Right cardiac atrium (tissue), 5 donors: ENCODE measurements at regions not wholly inside any gene's neighbourhood (a gene's known extent, or its start where the extent isn't known, plus 50 kb on each side); places are given as distances from the start of the nearest gene placed in this dataset.

Experiments
- ATAC-seq, 2 donors: fragments of 200-7000 bp; cut with Tn5 transposase; one replicate each; pipeline versions ENCODE4 v1.8.0 to v1.9.1; 2020; ENCODE audit warnings: moderate library complexity in 2 of 2, mild to moderate bottlenecking in 1 of 2
- DNase-seq, 3 donors: peaks; one replicate each; pipeline ENCODE4 v3.0.0-alpha.2; 2020
- H3K27ac ChIP-seq: one replicate; pipeline ENCODE4 v1.5.1; 2013; ENCODE audit warnings: mild to moderate bottlenecking, low read length, control low read depth, moderate library complexity
- H3K27me3 ChIP-seq: one replicate; pipeline ENCODE4 v1.6.1; 2013; ENCODE audit not compliant: control insufficient read depth, insufficient read depth
- H3K4me1 ChIP-seq: one replicate; pipeline ENCODE4 v1.6.1; 2013; ENCODE audit warnings: low read length; ENCODE audit not compliant: control insufficient read depth, insufficient read depth
- H3K4me3 ChIP-seq: one replicate; pipeline ENCODE4 v1.5.1; 2013; ENCODE audit warnings: low read length, control low read depth
- H3K9me3 ChIP-seq: one replicate; pipeline ENCODE4 v1.6.1; 2013; ENCODE audit warnings: low read length; ENCODE audit not compliant: control insufficient read depth
- whole genome bisulfite sequencing: extraction: QIAGEN DNeasy Blood & Tissue Kit; methylation state at CpG from one replicate; pipeline ENCODE4 v1.1.7; 2013; 5-methylcytosine and 5-hydroxymethylcytosine counted together
- intact Hi-C, 4 donors: fragments of 100-400 bp; cut with DNase I; formaldehyde crosslinking; loops; one replicate each; pipeline versions ENCODE4 v1.11.0 to v1.14.0; 2022 to 2023
- donor health status: healthy with polysubstance abuse.
- donor health status: DM: no; HTN: yes; CAD: no.
- donor health status: DM: no; HTN: no; CAD: no.
- donor health status: DM: no; HTN: yes; CAD: no; lungs with severe emphysema.
- donor health status: DM: yes; HTN: yes; CAD: no.

GRCh38 chr3:98962189-98962930 lies 60.9 kb upstream of the DCBLD2 start:
- WGBS = 90% methylated on average over 4 of the region's 4 CpGs
- Histone ChIP-seq H3K4me3 (no peak overlapping the region), H3K4me1 (no peaks in the 10 kb centered on the region), H3K27me3 (no peaks in the 10 kb centered on the region), H3K27ac (no peak overlapping the region), H3K9me3 (no peaks in the 10 kb centered on the region)
- intact Hi-C loops = no loop called here
- no peak for ATAC-seq
- no peak for DNase-seq

- H3K27ac ChIP-seq = no peak overlapping the region
- intact Hi-C loops = no loop called here
- ATAC-seq (no peak), DNase-seq (no peak)
- no peaks in the 10 kb centered on the region for H3K9me3 ChIP-seq
- H3K27me3 ChIP-seq = no peaks in the 10 kb centered on the region
- no peak overlapping the region for H3K4me3 ChIP-seq
- WGBS = 71% methylated on average over 2 of the region's 2 CpGs
- H3K4me1 ChIP-seq = no peaks in the 10 kb centered on the region
Measured at GRCh38 chr3:98961161-98962155, 60.0 kb upstream of the DCBLD2 start.

GRCh38 chr3:98957681-98958080 lies 56.2 kb upstream of the DCBLD2 start:
- no peaks in the 10 kb centered on the region for H3K27me3 ChIP-seq
- no peak overlapping the region for H3K27ac ChIP-seq
- WGBS = 79% methylated on average over 2 of the region's 2 CpGs
- no peaks in the 10 kb centered on the region for H3K4me1 ChIP-seq
- H3K9me3 ChIP-seq = no peaks in the 10 kb centered on the region
- ATAC-seq (no peak), DNase-seq (no peak)
- no peak overlapping the region for H3K4me3 ChIP-seq
- intact Hi-C loops = no loop called here

DNA sequence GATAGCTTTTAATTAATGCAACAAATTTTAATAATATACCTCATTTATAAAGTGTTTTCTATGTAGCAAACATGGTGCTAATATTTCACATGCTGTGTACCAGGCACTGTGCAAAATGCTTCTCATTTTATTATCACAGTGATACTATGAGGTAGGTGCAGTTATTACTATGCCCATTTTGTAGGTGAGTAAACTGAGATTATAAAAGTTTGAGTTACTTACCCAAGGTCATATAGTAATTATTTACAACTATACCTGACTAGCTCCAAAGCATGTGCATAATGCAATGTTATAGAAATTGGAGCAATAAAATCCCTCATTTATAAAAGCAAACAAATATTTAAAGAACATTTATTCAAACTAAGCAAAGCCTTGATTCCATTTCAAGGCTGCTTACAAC lies 54.5 kb upstream of the DCBLD2 start:
- DNase-seq (no peak), ATAC-seq (no peak)
- Histone ChIP-seq H3K27me3 (no peaks in the 10 kb centered on the region), H3K4me1 (no peaks in the 10 kb centered on the region), H3K27ac (no peak overlapping the region), H3K9me3 (no peaks in the 10 kb centered on the region), H3K4me3 (no peak overlapping the region)
- intact Hi-C loops = no loop called here

DNA sequence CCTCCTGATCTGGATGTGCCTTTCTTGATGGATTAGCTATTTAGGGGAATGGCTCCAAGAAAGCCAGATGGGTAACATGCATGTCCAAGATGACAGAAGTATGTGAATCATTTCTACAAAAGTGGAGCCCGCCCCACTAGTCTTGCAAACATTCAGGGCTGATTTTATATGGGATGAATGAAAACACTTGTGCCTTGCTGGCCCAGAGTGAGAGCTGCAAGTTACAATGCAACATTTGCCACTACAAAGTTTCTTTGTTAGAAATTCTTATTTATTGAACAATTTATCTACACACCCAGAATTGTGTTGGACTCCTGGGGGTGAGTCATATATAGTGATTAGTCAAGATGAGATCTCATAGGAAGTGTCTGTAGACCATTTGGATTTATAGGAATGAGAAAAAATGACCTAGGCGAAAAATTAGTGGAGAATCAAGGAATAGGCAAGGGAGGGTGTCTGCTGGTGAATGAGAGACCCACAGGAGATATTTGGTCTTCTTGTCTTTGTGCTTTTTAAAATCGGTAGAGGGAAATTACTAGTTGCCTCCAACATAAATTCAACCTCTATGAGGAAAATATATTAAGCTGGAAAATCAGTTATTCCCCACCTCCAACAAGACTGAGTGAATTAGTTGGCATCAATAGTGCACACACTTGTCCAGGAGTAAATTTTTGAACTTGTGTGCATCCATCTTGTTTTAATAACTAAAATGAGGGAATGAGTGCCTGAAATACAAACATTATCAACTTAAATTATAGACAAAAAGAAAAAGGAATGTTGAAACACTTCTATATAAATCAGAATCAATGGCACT lies 53.5 kb upstream of the DCBLD2 start:
- DNase-seq (no peak), ATAC-seq (no peak)
- Histone ChIP-seq H3K27ac (no peak overlapping the region), H3K4me3 (no peak overlapping the region), H3K4me1 (no peaks in the 10 kb centered on the region), H3K9me3 (no peaks in the 10 kb centered on the region), H3K27me3 (no peaks in the 10 kb centered on the region)
- 74% methylated on average over 3 of the region's 3 CpGs for WGBS
- intact Hi-C loops = no loop called here

GRCh38 chr3:98954242-98954641 lies 52.7 kb upstream of the DCBLD2 start:
- 48% methylated on average over 1 of the region's 1 CpG for WGBS
- Histone ChIP-seq H3K4me1 (no peaks in the 10 kb centered on the region), H3K27me3 (no peaks in the 10 kb centered on the region), H3K27ac (no peak overlapping the region), H3K4me3 (no peak overlapping the region), H3K9me3 (no peaks in the 10 kb centered on the region)
- DNase-seq (no peak), ATAC-seq (no peak)
- intact Hi-C loops = no loop called here

DNA sequence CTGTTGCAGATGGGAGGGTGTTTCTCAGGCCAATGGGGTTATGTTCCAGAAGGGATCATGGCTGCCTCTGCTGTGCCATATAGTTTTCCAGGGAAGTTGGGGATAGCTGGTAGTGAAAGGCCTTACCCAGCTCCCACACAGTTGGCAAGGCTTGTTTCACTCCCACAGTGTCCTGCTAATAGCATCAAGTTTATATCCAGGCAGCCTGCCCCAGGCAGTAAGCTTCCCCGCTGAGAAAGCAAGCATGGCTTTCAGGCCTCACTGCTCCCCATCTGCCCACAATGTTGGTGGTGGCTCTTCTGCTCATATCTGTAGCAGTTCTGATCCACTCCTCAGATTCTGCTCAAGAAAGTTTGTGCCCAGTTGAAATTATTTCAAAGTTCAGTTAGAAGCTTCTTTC lies 50.9 kb upstream of the DCBLD2 start:
- intact Hi-C loops = no loop called here

More for the DNA sequence above, 50.9 kb upstream of the DCBLD2 start:
- 84% methylated on average over 1 of the region's 1 CpG for WGBS
- H3K27ac ChIP-seq = no peak overlapping the region
- DNase-seq (no peak), ATAC-seq (no peak)
- no peaks in the 10 kb centered on the region for H3K27me3 ChIP-seq
- no peaks in the 10 kb centered on the region for H3K4me1 ChIP-seq
- H3K4me3 ChIP-seq = no peak overlapping the region
- no peaks in the 10 kb centered on the region for H3K9me3 ChIP-seq
